ENCODE measurements at regions not wholly inside any gene's neighbourhood (a gene's known extent, or its start where the extent isn't known, plus 50 kb on each side); places are given as distances from the start of the nearest gene placed in this dataset.
"Not testable (repeated sequence)": the region's sequence is repeated elsewhere in the genome, so short reads cannot be mapped to it uniquely, and the experiment has no call there.

DNA sequence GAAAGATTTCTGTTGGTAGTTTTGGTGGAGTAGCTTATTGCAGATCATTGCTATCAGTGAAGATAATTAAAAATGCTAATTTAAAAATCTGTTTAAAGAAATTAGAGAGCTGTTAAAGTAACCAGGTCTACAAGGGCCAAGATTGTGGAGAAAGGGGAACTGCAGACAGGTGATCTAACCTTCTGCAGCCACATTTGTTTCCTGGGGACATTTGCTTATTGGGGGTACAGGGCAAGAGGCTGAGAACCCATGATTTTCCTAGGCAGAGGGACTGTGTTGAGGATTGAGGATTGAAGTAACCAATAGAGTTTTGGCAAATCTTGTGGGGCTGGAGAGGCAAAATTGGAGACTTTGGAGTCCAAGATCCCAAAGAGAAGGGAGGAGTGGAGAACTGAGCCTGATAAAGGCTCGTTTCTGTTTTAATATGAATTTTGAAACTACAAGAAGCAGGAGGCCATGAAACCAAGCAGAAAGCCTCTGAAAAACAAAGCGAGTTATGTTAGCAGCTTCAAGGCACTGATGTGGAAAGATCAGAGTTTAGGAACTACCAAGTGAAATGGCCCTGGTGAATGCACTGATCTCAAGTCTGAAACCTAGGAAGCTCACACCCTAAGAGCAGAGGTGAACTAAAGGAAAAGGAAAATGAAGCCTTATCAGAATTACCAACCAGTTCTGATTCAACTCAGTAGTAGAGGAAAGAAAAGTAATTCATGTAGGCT is 219.8 kb upstream of the C9orf72 start:
- no peak for DNase-seq
- no peaks in the 10 kb centered on the region for H3K27me3 ChIP-seq (ENCODE audit: control insufficient read depth, insufficient read depth, low read length)
- no peak overlapping the region for H3K4me3 ChIP-seq (ENCODE audit: insufficient read depth, low read depth, low read length)
- no peaks in the 10 kb centered on the region for H3K36me3 ChIP-seq (replicated peaks; ENCODE audit: control insufficient read depth, insufficient read depth, low read length)

DNA sequence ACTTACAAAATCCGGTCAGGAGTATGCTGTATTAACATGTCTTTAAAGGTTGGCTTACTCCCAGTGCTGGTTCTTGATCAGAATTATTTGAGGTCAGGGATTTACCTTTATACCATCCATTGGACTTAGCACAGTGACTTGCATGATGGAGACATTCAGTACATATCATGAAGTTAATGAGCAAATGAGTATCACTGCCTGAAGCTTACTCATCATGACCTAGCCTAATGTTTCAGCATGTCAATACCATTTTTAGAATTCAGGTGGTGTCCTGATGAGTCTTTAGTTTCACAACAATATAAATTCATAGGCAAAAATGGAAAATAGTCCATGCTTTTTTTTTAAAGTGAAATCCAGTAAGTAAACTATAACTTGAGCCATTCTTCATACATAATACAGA is 226.0 kb upstream of the C9orf72 start:
- H3K36me3 ChIP-seq (replicated peaks; ENCODE audit: control insufficient read depth, insufficient read depth, low read length): no peaks in the 10 kb centered on the region
- no peak for DNase-seq

GRCh38 chr9:27800159-27800558 is 226.9 kb upstream of the C9orf72 start:
- Histone ChIP-seq H3K27me3 (ENCODE audit: control insufficient read depth, insufficient read depth, low read length) (no peaks in the 10 kb centered on the region), H3K36me3 (replicated peaks; ENCODE audit: control insufficient read depth, insufficient read depth, low read length) (no peaks in the 10 kb centered on the region), H3K4me3 (ENCODE audit: insufficient read depth, low read depth, low read length) (no peak overlapping the region)
- no peak for DNase-seq

More for the DNA sequence above, 226.0 kb upstream of the C9orf72 start:
- Histone ChIP-seq H3K4me3 (ENCODE audit: insufficient read depth, low read depth, low read length) (no peak overlapping the region), H3K27me3 (ENCODE audit: control insufficient read depth, insufficient read depth, low read length) (no peaks in the 10 kb centered on the region)

- no peaks in the 10 kb centered on the region for H3K27me3 ChIP-seq (ENCODE audit: control insufficient read depth, insufficient read depth, low read length)
- H3K4me3 ChIP-seq (ENCODE audit: insufficient read depth, low read depth, low read length): no peak overlapping the region
- H3K36me3 ChIP-seq (replicated peaks; ENCODE audit: control insufficient read depth, insufficient read depth, low read length): no peaks in the 10 kb centered on the region
- DNase-seq: no peak
These were observed 227.6 kb upstream of the C9orf72 start for GRCh38 chr9:27800692-27801370.

- DNase-seq: no peak
- Histone ChIP-seq H3K36me3 (replicated peaks; ENCODE audit: control insufficient read depth, insufficient read depth, low read length) (no peaks in the 10 kb centered on the region), H3K4me3 (ENCODE audit: insufficient read depth, low read depth, low read length) (no peak overlapping the region), H3K27me3 (ENCODE audit: control insufficient read depth, insufficient read depth, low read length) (no peaks in the 10 kb centered on the region)
These were observed 228.3 kb upstream of the C9orf72 start for GRCh38 chr9:27801545-27801944.

DNA sequence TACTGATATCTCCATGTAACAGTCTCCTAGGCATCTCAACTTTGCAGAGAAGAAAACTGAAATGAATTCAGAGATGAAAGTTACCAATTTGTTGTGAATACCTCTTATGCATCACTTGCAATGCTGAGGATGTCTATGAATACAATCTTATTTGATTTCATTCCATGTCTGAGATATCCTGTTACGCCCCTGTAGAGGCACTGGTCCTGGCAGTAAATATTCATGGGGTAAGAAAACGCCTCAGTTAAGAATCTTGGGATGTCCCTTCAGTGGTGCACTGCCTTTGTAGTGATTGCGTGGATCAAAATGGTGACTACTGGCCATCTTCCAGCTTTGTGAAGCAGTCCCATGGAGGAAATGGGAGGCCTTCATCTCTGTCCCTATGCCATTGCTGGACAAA is 229.1 kb upstream of the C9orf72 start:
- H3K36me3 ChIP-seq (replicated peaks; ENCODE audit: control insufficient read depth, insufficient read depth, low read length): no peaks in the 10 kb centered on the region
- DNase-seq: no peak
- no peak overlapping the region for H3K4me3 ChIP-seq (ENCODE audit: insufficient read depth, low read depth, low read length)
- H3K27me3 ChIP-seq (ENCODE audit: control insufficient read depth, insufficient read depth, low read length): no peaks in the 10 kb centered on the region

GRCh38 chr9:27808864-27809263 is 235.6 kb upstream of the C9orf72 start:
- H3K36me3 ChIP-seq (replicated peaks; ENCODE audit: control insufficient read depth, insufficient read depth, low read length): no peaks in the 10 kb centered on the region
- DNase-seq: no peak
- H3K4me3 ChIP-seq (ENCODE audit: insufficient read depth, low read depth, low read length): no peak overlapping the region
- H3K27me3 ChIP-seq (ENCODE audit: control insufficient read depth, insufficient read depth, low read length): no peaks in the 10 kb centered on the region

DNA sequence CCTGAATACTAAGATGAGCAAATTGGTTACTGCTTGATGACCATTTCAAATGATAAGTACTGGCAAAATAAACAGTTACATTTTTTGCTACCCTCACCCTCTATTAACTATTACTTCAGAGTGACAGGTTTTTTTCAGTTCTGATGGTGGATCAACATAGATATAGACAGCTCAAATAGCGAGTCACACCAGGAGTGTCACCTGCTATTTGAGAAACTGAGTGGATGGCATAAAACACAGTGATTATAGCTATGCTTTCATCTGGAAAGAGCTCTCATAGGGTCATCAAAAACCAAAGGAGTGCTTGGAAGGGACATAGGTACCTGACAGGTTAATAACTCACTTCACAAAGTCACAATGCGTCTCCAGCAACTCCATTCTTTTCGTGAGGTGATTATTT is 244.5 kb upstream of the C9orf72 start:
- H3K4me3 ChIP-seq (ENCODE audit: insufficient read depth, low read depth, low read length): no peak overlapping the region
- no peak for DNase-seq
- no peaks in the 10 kb centered on the region for H3K27me3 ChIP-seq (ENCODE audit: control insufficient read depth, insufficient read depth, low read length)
- no peaks in the 10 kb centered on the region for H3K36me3 ChIP-seq (replicated peaks; ENCODE audit: control insufficient read depth, insufficient read depth, low read length)

DNA sequence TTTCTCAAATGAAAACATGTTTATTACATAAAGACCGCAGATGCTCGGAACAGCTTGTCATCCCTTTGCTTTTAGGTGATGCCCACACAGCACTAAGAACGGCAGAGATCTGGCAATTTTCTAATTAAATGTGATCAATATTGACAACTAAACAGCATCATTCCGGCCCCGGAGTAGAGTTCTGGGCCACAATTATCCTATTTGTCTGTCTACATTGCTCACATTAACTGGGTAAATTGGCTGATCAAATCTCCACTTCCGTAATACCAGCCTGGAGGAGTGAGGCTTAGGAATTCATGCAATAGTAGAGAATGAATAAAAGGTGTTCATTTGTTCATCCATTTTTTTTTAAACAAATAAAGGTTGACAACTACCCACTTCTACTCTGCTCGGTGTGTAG is 245.1 kb upstream of the C9orf72 start:
- Histone ChIP-seq H3K36me3 (replicated peaks; ENCODE audit: control insufficient read depth, insufficient read depth, low read length) (no peaks in the 10 kb centered on the region), H3K4me3 (ENCODE audit: insufficient read depth, low read depth, low read length) (no peak overlapping the region), H3K27me3 (ENCODE audit: control insufficient read depth, insufficient read depth, low read length) (no peaks in the 10 kb centered on the region)
- DNase-seq: no peak

DNA sequence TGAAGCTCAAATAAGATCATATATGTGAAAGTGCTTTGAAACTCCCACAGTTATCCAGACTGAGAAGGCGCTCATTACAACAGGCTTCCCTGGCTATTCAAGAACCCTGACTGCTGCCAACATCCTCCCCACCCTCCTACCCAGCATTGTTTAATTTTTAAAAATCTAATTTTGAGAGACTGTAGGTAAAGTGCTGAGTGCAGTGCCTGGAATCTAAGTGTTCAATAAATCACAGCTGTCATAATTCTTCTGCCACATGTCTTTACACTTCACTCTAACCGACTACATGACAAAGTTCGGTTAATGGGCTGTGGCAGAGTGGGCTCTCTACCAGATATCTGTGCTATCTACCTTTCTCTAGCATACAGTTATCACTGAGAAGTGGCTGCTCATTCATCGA is 255.6 kb upstream of the C9orf72 start:
- Histone ChIP-seq H3K27me3 (ENCODE audit: control insufficient read depth, insufficient read depth, low read length) (no peaks in the 10 kb centered on the region), H3K36me3 (replicated peaks; ENCODE audit: control insufficient read depth, insufficient read depth, low read length) (no peaks in the 10 kb centered on the region), H3K4me3 (ENCODE audit: insufficient read depth, low read depth, low read length) (no peak overlapping the region)
- DNase-seq: no peak

- no peak for DNase-seq
- H3K36me3 ChIP-seq (replicated peaks; ENCODE audit: control insufficient read depth, insufficient read depth, low read length): no peaks in the 10 kb centered on the region
- no peak overlapping the region for H3K4me3 ChIP-seq (ENCODE audit: insufficient read depth, low read depth, low read length)
- H3K27me3 ChIP-seq (ENCODE audit: control insufficient read depth, insufficient read depth, low read length): no peaks in the 10 kb centered on the region
These were observed 256.3 kb upstream of the C9orf72 start for GRCh38 chr9:27829621-27830020.

GRCh38 chr9:27832108-27832507 is 258.8 kb upstream of the C9orf72 start:
- not testable (repeated sequence) for H3K27me3 ChIP-seq (ENCODE audit: control insufficient read depth, insufficient read depth, low read length); H3K36me3 ChIP-seq (replicated peaks; ENCODE audit: control insufficient read depth, insufficient read depth, low read length); DNase-seq; H3K4me3 ChIP-seq (ENCODE audit: insufficient read depth, low read depth, low read length)

- Histone ChIP-seq H3K36me3 (replicated peaks; ENCODE audit: control insufficient read depth, insufficient read depth, low read length) (no peaks in the 10 kb centered on the region), H3K4me3 (ENCODE audit: insufficient read depth, low read depth, low read length) (no peak overlapping the region), H3K27me3 (ENCODE audit: control insufficient read depth, insufficient read depth, low read length) (no peaks in the 10 kb centered on the region)
- DNase-seq: no peak
These were observed 262.0 kb upstream of the C9orf72 start for GRCh38 chr9:27835286-27835685.

- DNase-seq: no peak
- Histone ChIP-seq H3K36me3 (replicated peaks; ENCODE audit: control insufficient read depth, insufficient read depth, low read length) (no peaks in the 10 kb centered on the region), H3K4me3 (ENCODE audit: insufficient read depth, low read depth, low read length) (no peak overlapping the region), H3K27me3 (ENCODE audit: control insufficient read depth, insufficient read depth, low read length) (no peaks in the 10 kb centered on the region)
These were observed 262.5 kb upstream of the C9orf72 start for GRCh38 chr9:27835746-27836145.

GRCh38 chr9:27836661-27837401 is 263.6 kb upstream of the C9orf72 start:
- no peaks in the 10 kb centered on the region for H3K36me3 ChIP-seq (replicated peaks; ENCODE audit: control insufficient read depth, insufficient read depth, low read length)
- H3K27me3 ChIP-seq (ENCODE audit: control insufficient read depth, insufficient read depth, low read length): no peaks in the 10 kb centered on the region
- DNase-seq: no peak
- H3K4me3 ChIP-seq (ENCODE audit: insufficient read depth, low read depth, low read length): no peak overlapping the region
